Fibroblast of lung (primary cell): ENCODE measurements at regions not wholly inside any gene's neighbourhood (a gene's known extent, or its start where the extent isn't known, plus 50 kb on each side); places are given as distances from the start of the nearest gene placed in this dataset.

ENCODE experiments used
- DNase-seq, 2 donors: peaks; one replicate each; pipeline versions ENCODE4 v3.0.0 to v3.0.0-alpha.2; 2010; ENCODE audit warnings: low read depth in 2 of 2
- H2AFZ ChIP-seq: 2 replicates; pipeline ENCODE4 v1.5.1; 2012; ENCODE audit warnings: low read length, control low read depth, inconsistent platforms
- H3K27ac ChIP-seq: 2 replicates; pipeline ENCODE4 v1.5.1; 2011; ENCODE audit warnings: low read length, control low read depth; ENCODE audit not compliant: insufficient read depth
- H3K27me3 ChIP-seq: 2 replicates; pipeline ENCODE4 v1.5.1; 2011; ENCODE audit warnings: mild to moderate bottlenecking, low read length; ENCODE audit not compliant: control insufficient read depth, insufficient read depth
- H3K36me3 ChIP-seq: 2 replicates; pipeline ENCODE4 v1.5.1; 2011; ENCODE audit warnings: low read length; ENCODE audit not compliant: control insufficient read depth, insufficient read depth
- H3K4me1 ChIP-seq: 2 replicates; pipeline ENCODE4 v1.5.1; 2011; ENCODE audit warnings: low read length; ENCODE audit not compliant: control insufficient read depth, insufficient read depth; ENCODE audit errors: extremely low read depth
- H3K4me2 ChIP-seq: 2 replicates; pipeline ENCODE4 v1.5.1; 2011; ENCODE audit warnings: low read length, control low read depth; ENCODE audit not compliant: insufficient read depth; ENCODE audit errors: extremely low read depth
- H3K4me3 ChIP-seq, 4 experiments: fragments of 200-600 bp in 1 of 4; sonication (generic) in 1 of 4; replicated peaks in 1 of 4; 2 replicates each; pipeline ENCODE4 v1.5.1; 2011 to 2016; ENCODE audit warnings: low read length in 4 of 4, low read depth in 3 of 4, mild to moderate bottlenecking in 3 of 4, control low read depth in 2 of 4, inconsistent platforms in 1 of 4, mixed read lengths in 1 of 4; ENCODE audit not compliant: insufficient read depth in 1 of 4; ENCODE audit errors: control extremely low read depth in 1 of 4
- H3K79me2 ChIP-seq: 2 replicates; pipeline ENCODE4 v1.5.1; 2012; ENCODE audit warnings: mild to moderate bottlenecking, low read length, inconsistent platforms; ENCODE audit not compliant: control insufficient read depth, insufficient read depth
- H3K9ac ChIP-seq: 2 replicates; pipeline ENCODE4 v1.5.1; 2011; ENCODE audit warnings: mild to moderate bottlenecking, low read length, control low read depth; ENCODE audit not compliant: insufficient read depth
- H3K9me3 ChIP-seq: 2 replicates; pipeline ENCODE4 v1.5.1; 2012; ENCODE audit warnings: low read depth, low read length; ENCODE audit not compliant: control insufficient read depth, insufficient read depth
- H4K20me1 ChIP-seq: 2 replicates; pipeline ENCODE4 v1.5.1; 2011; ENCODE audit warnings: low read length; ENCODE audit not compliant: control insufficient read depth, insufficient read depth; ENCODE audit errors: extremely low read depth
- CTCF ChIP-seq, 2 donors: IDR thresholded peaks in 1 of 2; conservative IDR thresholded peaks in 1 of 2; 1 replicate in 1 of 2; 2 replicates in 1 of 2; pipeline ENCODE4 v1.5.1; 2011 to 2012; ENCODE audit warnings: low read length in 2 of 2, control low read depth in 1 of 2, inconsistent platforms in 1 of 2, low read depth in 1 of 2, mild to moderate bottlenecking in 1 of 2
- EZH2 ChIP-seq: IDR thresholded peaks from 2 replicates; pipeline ENCODE4 v1.5.1; 2012; ENCODE audit warnings: low read length, control low read depth, mild to moderate bottlenecking; ENCODE audit errors: missing control alignments

DNA sequence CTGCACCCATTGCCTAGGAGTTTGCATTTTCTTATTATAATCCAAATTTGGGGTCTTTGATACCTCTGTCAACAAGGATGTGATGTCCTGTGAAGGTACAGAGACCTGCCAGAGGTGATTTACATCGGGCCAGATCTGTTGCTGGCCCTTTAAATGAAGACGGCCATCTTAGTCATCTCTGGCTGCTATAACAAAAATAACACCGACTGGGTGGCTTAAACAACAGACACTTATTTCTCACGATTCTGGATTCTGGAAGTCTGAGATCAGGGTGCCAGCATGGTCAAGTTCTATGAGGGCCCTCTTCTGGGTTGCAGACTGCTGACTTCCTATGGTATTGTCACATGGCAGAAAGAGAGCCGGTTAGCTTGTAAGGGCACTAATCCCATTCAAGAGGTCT lies 75.7 kb downstream of the F11 start:
- Histone ChIP-seq H3K27ac (no peak overlapping the region), H4K20me1 (no peaks in the 10 kb centered on the region)
- no peak for TF ChIP-seq CTCF (conservative IDR thresholded peaks at IDR 0.05 in 1 of 2, IDR thresholded peaks at IDR 0.05 in 1 of 2; ENCODE audit: low read depth in 1 of 2, low read length in 2 of 2)
- no peak for TF ChIP-seq EZH2

More for the DNA sequence above, 75.7 kb downstream of the F11 start:
- no peak overlapping the region for H3K9ac ChIP-seq
- H3K4me1 ChIP-seq = no peaks in the 10 kb centered on the region
- no peak overlapping the region for H3K4me3 ChIP-seq
- H3K79me2 ChIP-seq = no peaks in the 10 kb centered on the region
- no peaks in the 10 kb centered on the region for H3K36me3 ChIP-seq
- no peak overlapping the region for H2AFZ ChIP-seq
- no peaks in the 10 kb centered on the region for H3K27me3 ChIP-seq
- no peak for DNase-seq
- no peaks in the 10 kb centered on the region for H3K9me3 ChIP-seq
- no peak overlapping the region for H3K4me2 ChIP-seq
